Hematopoietic multipotent progenitor cell treated with erythropoietin and hydrocortisone succinate and interleukin-3 and kit ligand, for 15 days (in vitro differentiated cells): ENCODE measurements at regions not wholly inside any gene's neighbourhood (a gene's known extent, or its start where the extent isn't known, plus 50 kb on each side); places are given as distances from the start of the nearest gene placed in this dataset.
"Not testable (repeated sequence)": the region's sequence is repeated elsewhere in the genome, so short reads cannot be mapped to it uniquely, and the experiment has no call there.

Source experiments
- DNase-seq: peaks from one replicate; pipeline ENCODE4 v3.0.0-alpha.2; 2015; ENCODE audit warnings: low spot score

- DNase-seq = no peak
Observed at GRCh38 chr6:115873901-115874300, 186.8 kb downstream of the FRK start.

GRCh38 chr6:115870464-115870863 lies 190.2 kb downstream of the FRK start:
- no peak for DNase-seq

GRCh38 chr6:115865914-115866313 lies 194.8 kb downstream of the FRK start:
- DNase-seq = no peak

- DNase-seq = no peak
Observed at GRCh38 chr6:115863211-115863610, 197.5 kb downstream of the FRK start.

GRCh38 chr6:115861658-115862057 lies 199.0 kb downstream of the FRK start:
- not testable (repeated sequence) for DNase-seq

GRCh38 chr6:115859577-115859976 lies 201.1 kb downstream of the FRK start:
- not testable (repeated sequence) for DNase-seq

GRCh38 chr6:115854866-115855665 lies 205.6 kb downstream of the FRK start:
- DNase-seq = no peak

GRCh38 chr6:115847671-115848070 lies 213.0 kb downstream of the FRK start:
- DNase-seq = no peak

- no peak for DNase-seq
Observed at GRCh38 chr6:115843945-115844344, 216.7 kb downstream of the FRK start.

GRCh38 chr6:115842338-115842737 lies 218.4 kb downstream of the FRK start:
- no peak for DNase-seq

GRCh38 chr6:115839583-115840181 lies 221.0 kb downstream of the FRK start:
- DNase-seq = no peak

- peak; percentile 18 for DNase-seq
Observed at GRCh38 chr6:115838763-115839401, 221.8 kb downstream of the FRK start.

GRCh38 chr6:115838216-115838615 lies 222.5 kb downstream of the FRK start:
- no peak for DNase-seq

- DNase-seq = not testable (repeated sequence)
Observed at GRCh38 chr6:115836374-115836773, 224.3 kb downstream of the FRK start.

- DNase-seq = no peak
Observed at GRCh38 chr6:115835314-115835713, 225.4 kb downstream of the FRK start.

GRCh38 chr6:115834542-115834941 lies 226.1 kb downstream of the FRK start:
- DNase-seq = not testable (repeated sequence)

GRCh38 chr6:115832786-115833185 lies 227.9 kb downstream of the FRK start:
- no peak for DNase-seq

- DNase-seq = no peak
Observed at GRCh38 chr6:115832186-115832585, 228.5 kb downstream of the FRK start.

- DNase-seq = no peak
Observed at GRCh38 chr6:115830895-115831294, 229.8 kb downstream of the FRK start.

- no peak for DNase-seq
Observed at GRCh38 chr6:115821798-115822197, 238.9 kb downstream of the FRK start.

- DNase-seq = no peak
Observed at GRCh38 chr6:115819506-115819905, 241.2 kb downstream of the FRK start.

- no peak for DNase-seq
Observed at GRCh38 chr6:115817161-115817560, 243.5 kb downstream of the FRK start.

- no peak for DNase-seq
Observed at GRCh38 chr6:115814907-115815306, 245.8 kb downstream of the FRK start.
